Uterus (tissue), 3 donors: ENCODE measurements at regions not wholly inside any gene's neighbourhood (a gene's known extent, or its start where the extent isn't known, plus 50 kb on each side); places are given as distances from the start of the nearest gene placed in this dataset.

ENCODE experiments used
- DNase-seq, 2 donors: peaks; one replicate each; pipeline ENCODE4 v3.0.0-alpha.2; 2019 to 2020
- H3K27ac ChIP-seq, 2 donors: fragments of 200-600 bp; sonication (generic); 1 replicate in 1 of 2; 2 replicates in 1 of 2; pipeline ENCODE4 v1.5.1; 2016 to 2018
- H3K27me3 ChIP-seq, 2 donors: fragments of 200-600 bp; sonication (generic); one replicate each; pipeline ENCODE4 v1.5.1; 2018 to 2019; ENCODE audit warnings: control low read depth in 1 of 2
- H3K36me3 ChIP-seq, 2 donors: fragments of 200-600 bp; sonication (generic); one replicate each; pipeline ENCODE4 v1.5.1; 2019; ENCODE audit warnings: control low read depth in 1 of 2
- H3K4me1 ChIP-seq, 2 donors: fragments of 200-600 bp; sonication (generic); one replicate each; pipeline ENCODE4 v1.5.1; 2018 to 2019; ENCODE audit warnings: control low read depth in 1 of 2
- H3K4me3 ChIP-seq, 2 donors: fragments of 200-600 bp; sonication (generic); 1 replicate in 1 of 2; 2 replicates in 1 of 2; pipeline ENCODE4 v1.5.1; 2018 to 2019; ENCODE audit warnings: mild to moderate bottlenecking in 1 of 2
- H3K9me3 ChIP-seq, 2 donors: fragments of 200-600 bp; sonication (generic); one replicate each; pipeline ENCODE4 v1.5.1; 2019; ENCODE audit warnings: control low read depth in 1 of 2
- CTCF ChIP-seq, 4 experiments: fragments of 200-600 bp in 2 of 4; fragments of 450-650 bp in 2 of 4; sonication (generic) in 2 of 4; IDR thresholded peaks; one replicate each; pipeline ENCODE4 v1.5.1; 2016 to 2019; ENCODE audit warnings: antibody characterized with exemption in 4 of 4, mild to moderate bottlenecking in 2 of 4, moderate library complexity in 1 of 4
- POLR2A ChIP-seq, 2 donors: fragments of 450-650 bp; IDR thresholded peaks; one replicate each; pipeline ENCODE4 v1.6.1; 2016; ENCODE audit warnings: antibody characterized with exemption in 2 of 2, mild to moderate bottlenecking in 1 of 2, moderate library complexity in 1 of 2
- intact Hi-C: fragments of 100-400 bp; cut with DNase I; formaldehyde crosslinking; loops from one replicate; pipeline ENCODE4 v1.15.1; 2023; ENCODE audit warnings: low total_unique reads
- donor health status: DM: yes; HTN: yes; CAD: no.

GRCh38 chr1:209048941-209049669 lies 534.4 kb upstream of the CAMK1G start:
- Histone ChIP-seq H3K9me3 (no peaks in the 10 kb centered on the region), H3K36me3 (no peaks in the 10 kb centered on the region), H3K4me1 (no peaks in the 10 kb centered on the region), H3K4me3 (no peak overlapping the region), H3K27me3 (no peaks in the 10 kb centered on the region), H3K27ac (no peak overlapping the region)
- intact Hi-C loops, result no loop called here
- no peak for DNase-seq
- TF ChIP-seq POLR2A (IDR thresholded peaks at IDR 0.05), result no peak
- no peak for TF ChIP-seq CTCF (IDR thresholded peaks at IDR 0.05)

GRCh38 chr1:209051570-209051969 lies 531.9 kb upstream of the CAMK1G start:
- Histone ChIP-seq H3K9me3 (no peaks in the 10 kb centered on the region), H3K4me1 (no peaks in the 10 kb centered on the region), H3K27ac (no peak overlapping the region), H3K4me3 (no peak overlapping the region), H3K27me3 (no peaks in the 10 kb centered on the region), H3K36me3 (no peaks in the 10 kb centered on the region)
- DNase-seq, result no peak
- intact Hi-C loops, result no loop called here
- TF ChIP-seq POLR2A (IDR thresholded peaks at IDR 0.05), result no peak
- no peak for TF ChIP-seq CTCF (IDR thresholded peaks at IDR 0.05)

- Histone ChIP-seq H3K36me3 (no peaks in the 10 kb centered on the region), H3K9me3 (no peaks in the 10 kb centered on the region), H3K27ac (no peak overlapping the region), H3K27me3 (no peaks in the 10 kb centered on the region), H3K4me3 (no peak overlapping the region), H3K4me1 (no peaks in the 10 kb centered on the region)
- no peak for TF ChIP-seq CTCF (IDR thresholded peaks at IDR 0.05)
- no peak for TF ChIP-seq POLR2A (IDR thresholded peaks at IDR 0.05)
- intact Hi-C loops, result no loop called here
- DNase-seq, result no peak
Observed at GRCh38 chr1:209053587-209053986, 529.9 kb upstream of the CAMK1G start.

GRCh38 chr1:209057083-209057482 lies 526.4 kb upstream of the CAMK1G start:
- Histone ChIP-seq H3K9me3 (no peaks in the 10 kb centered on the region), H3K36me3 (no peaks in the 10 kb centered on the region), H3K4me3 (no peak overlapping the region), H3K4me1 (no peaks in the 10 kb centered on the region), H3K27me3 (no peaks in the 10 kb centered on the region), H3K27ac (no peak overlapping the region)
- TF ChIP-seq CTCF (IDR thresholded peaks at IDR 0.05) (no peak), POLR2A (IDR thresholded peaks at IDR 0.05) (no peak)
- intact Hi-C loops, result no loop called here
- no peak for DNase-seq

- no peaks in the 10 kb centered on the region for H3K27me3 ChIP-seq
- DNase-seq, result no peak
- TF ChIP-seq CTCF (IDR thresholded peaks at IDR 0.05) (no peak), POLR2A (IDR thresholded peaks at IDR 0.05) (no peak)
- no peaks in the 10 kb centered on the region for H3K4me1 ChIP-seq
- H3K4me3 ChIP-seq, result no peak overlapping the region
- no peaks in the 10 kb centered on the region for H3K9me3 ChIP-seq
- H3K27ac ChIP-seq, result no peak overlapping the region
- H3K36me3 ChIP-seq, result no peaks in the 10 kb centered on the region
- intact Hi-C loops, result no loop called here
Observed at GRCh38 chr1:209057901-209058300, 525.6 kb upstream of the CAMK1G start.
